Vagina (tissue), 2 donors: ENCODE measurements at regions not wholly inside any gene's neighbourhood (a gene's known extent, or its start where the extent isn't known, plus 50 kb on each side); places are given as distances from the start of the nearest gene placed in this dataset.

Experiments used
- POLR2A ChIP-seq, 2 donors: fragments of 450-650 bp; IDR thresholded peaks; one replicate each; pipeline ENCODE4 v1.6.1; 2017; ENCODE audit warnings: antibody characterized with exemption in 2 of 2, mild to moderate bottlenecking in 2 of 2, moderate library complexity in 2 of 2
- TF ChIP-seq, protein P1 (sequence below), 3 experiments: fragments of 450-650 bp in 2 of 3; fragments of 200-600 bp in 1 of 3; sonication (generic) in 1 of 3; IDR thresholded peaks; one replicate each; pipeline ENCODE4 v1.5.1; 2017 to 2019; ENCODE audit warnings: antibody characterized with exemption in 3 of 3, mild to moderate bottlenecking in 2 of 3, moderate library complexity in 2 of 3

DNA sequence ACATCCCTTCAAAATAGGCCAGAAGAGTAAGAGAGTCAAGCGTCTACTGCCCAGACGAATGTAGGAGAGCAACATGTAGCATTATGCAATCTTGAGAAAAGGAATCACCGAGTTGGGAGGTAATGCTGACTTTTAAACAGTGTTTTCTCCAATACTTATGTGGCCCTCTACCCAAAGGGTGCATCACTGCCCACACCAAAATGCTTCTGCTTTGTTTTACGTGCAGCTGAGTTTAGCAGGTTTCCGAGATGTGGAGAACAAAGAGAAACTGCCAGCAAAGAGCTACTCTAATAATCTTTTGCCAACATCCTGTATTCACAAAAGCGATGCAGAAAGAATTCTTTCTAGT lies 63.4 kb upstream of the ZEB2 start:
- TF ChIP-seq, protein P1, sequence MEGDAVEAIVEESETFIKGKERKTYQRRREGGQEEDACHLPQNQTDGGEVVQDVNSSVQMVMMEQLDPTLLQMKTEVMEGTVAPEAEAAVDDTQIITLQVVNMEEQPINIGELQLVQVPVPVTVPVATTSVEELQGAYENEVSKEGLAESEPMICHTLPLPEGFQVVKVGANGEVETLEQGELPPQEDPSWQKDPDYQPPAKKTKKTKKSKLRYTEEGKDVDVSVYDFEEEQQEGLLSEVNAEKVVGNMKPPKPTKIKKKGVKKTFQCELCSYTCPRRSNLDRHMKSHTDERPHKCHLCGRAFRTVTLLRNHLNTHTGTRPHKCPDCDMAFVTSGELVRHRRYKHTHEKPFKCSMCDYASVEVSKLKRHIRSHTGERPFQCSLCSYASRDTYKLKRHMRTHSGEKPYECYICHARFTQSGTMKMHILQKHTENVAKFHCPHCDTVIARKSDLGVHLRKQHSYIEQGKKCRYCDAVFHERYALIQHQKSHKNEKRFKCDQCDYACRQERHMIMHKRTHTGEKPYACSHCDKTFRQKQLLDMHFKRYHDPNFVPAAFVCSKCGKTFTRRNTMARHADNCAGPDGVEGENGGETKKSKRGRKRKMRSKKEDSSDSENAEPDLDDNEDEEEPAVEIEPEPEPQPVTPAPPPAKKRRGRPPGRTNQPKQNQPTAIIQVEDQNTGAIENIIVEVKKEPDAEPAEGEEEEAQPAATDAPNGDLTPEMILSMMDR (IDR thresholded peaks at IDR 0.05): no peak
- TF ChIP-seq POLR2A (IDR thresholded peaks at IDR 0.05): no peak
